ENCODE measurements at regions not wholly inside any gene's neighbourhood (a gene's known extent, or its start where the extent isn't known, plus 50 kb on each side); places are given as distances from the start of the nearest gene placed in this dataset.

DNA sequence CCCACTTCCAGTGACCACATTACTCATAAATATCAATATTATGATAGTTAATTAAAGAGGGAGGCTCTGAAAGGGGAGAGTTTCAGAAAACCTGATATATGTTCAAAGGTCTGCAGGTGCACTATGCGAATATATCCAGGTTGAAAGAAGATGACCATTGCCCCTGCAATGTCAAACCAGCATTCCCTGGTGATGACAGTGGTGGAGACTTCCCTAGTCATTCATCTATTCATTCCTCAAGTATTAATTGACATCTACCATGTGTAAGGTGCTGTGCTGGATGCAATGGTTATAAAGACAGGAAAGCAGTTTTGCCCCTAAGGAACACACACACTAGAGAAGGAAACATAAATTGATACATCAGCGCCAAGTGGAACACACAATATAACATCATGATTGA is 588.3 kb upstream of the KCNMB2 start:
- no peak for FAIRE-seq
- no peak overlapping the region for H3K9ac ChIP-seq (replicated peaks; ENCODE audit: extremely low read depth, insufficient read depth, low read length)
- H3K4me3 ChIP-seq (replicated peaks in 1 of 3; ENCODE audit: insufficient read depth in 1 of 3, low read depth in 1 of 3, low read length in 3 of 3): no peak overlapping the region
- ChIA-PET CTCF (no interaction called here), POLR2A (no interaction called here)
- no peaks in the 10 kb centered on the region for H3K27me3 ChIP-seq (ENCODE audit: control insufficient read depth in 2 of 2, insufficient read depth in 2 of 2, low read length in 2 of 2)
- no peaks in the 10 kb centered on the region for H3K9me3 ChIP-seq (replicated peaks; ENCODE audit: control insufficient read depth, insufficient read depth, low read length)
- DNase-seq (ENCODE audit: low read depth, low spot score): no peak
- intact Hi-C loops (cut with micrococcal nuclease) (no loop called here), dilution Hi-C loops (cut with MboI; ENCODE audit: extremely low pct_ligation_motif_present, low sequenced_read_pairs) (no loop called here)
- no TSS peak for BruUV-seq (replicated peaks)
- no peaks in the 10 kb centered on the region for H3K9me1 ChIP-seq (replicated peaks; ENCODE audit: control insufficient read depth, extremely low read depth, insufficient read depth, low read length)
- no peak overlapping the region for H3K4me2 ChIP-seq (ENCODE audit: insufficient read depth, low read length)
- H2AFZ ChIP-seq (ENCODE audit: low read depth, low read length): no peak overlapping the region
- no peaks in the 10 kb centered on the region for H4K20me1 ChIP-seq (replicated peaks; ENCODE audit: control insufficient read depth, extremely low read depth, insufficient read depth, low read length)
- no peaks in the 10 kb centered on the region for H3K36me3 ChIP-seq (ENCODE audit: control insufficient read depth in 2 of 2, extremely low read depth in 1 of 2, insufficient read depth in 2 of 2, low read length in 2 of 2)
- H3K79me2 ChIP-seq (ENCODE audit: control insufficient read depth, insufficient read depth, low read length): no peaks in the 10 kb centered on the region
- TF ChIP-seq FOS (IDR thresholded peaks at IDR 0.05; ENCODE audit: borderline replicate concordance, insufficient read depth, low read length) (no peak), EZH2 (IDR thresholded peaks at IDR 0.05; ENCODE audit: borderline replicate concordance, low read depth, low read length, severe bottlenecking) (no peak), POLR2AphosphoS5 (IDR thresholded peaks at IDR 0.05; ENCODE audit: insufficient read depth, low read depth, low read length) (no peak), MYC (IDR thresholded peaks at IDR 0.05; ENCODE audit: low read depth, low read length) (no peak), POLR2A (IDR thresholded peaks at IDR 0.05; ENCODE audit: low read depth, low read length) (no peak), CTCF (IDR thresholded peaks at IDR 0.05; ENCODE audit: extremely low read depth in 1 of 2, insufficient read depth in 1 of 2, low read depth in 1 of 2, low read length in 2 of 2) (no peak), GATA2 (IDR thresholded peaks at IDR 0.05; ENCODE audit: insufficient read depth, insufficient read length, low read depth, low read length) (no peak), JUN (IDR thresholded peaks at IDR 0.05; ENCODE audit: borderline replicate concordance, insufficient read depth, insufficient read length, low read depth) (no peak)
- TF ChIP-seq, protein P1, sequence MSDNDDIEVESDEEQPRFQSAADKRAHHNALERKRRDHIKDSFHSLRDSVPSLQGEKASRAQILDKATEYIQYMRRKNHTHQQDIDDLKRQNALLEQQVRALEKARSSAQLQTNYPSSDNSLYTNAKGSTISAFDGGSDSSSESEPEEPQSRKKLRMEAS (IDR thresholded peaks at IDR 0.05; ENCODE audit: insufficient read depth, insufficient read length): no peak
- peaks cover 3% of the 10 kb centered on the region for H3K4me1 ChIP-seq (ENCODE audit: control insufficient read depth, extremely low read depth, insufficient read depth, low read length)
- H3K27ac ChIP-seq (ENCODE audit: insufficient read depth, low read depth, low read length): no peak overlapping the region
